Right lobe of liver (tissue), 4 donors: ENCODE measurements at regions not wholly inside any gene's neighbourhood (a gene's known extent, or its start where the extent isn't known, plus 50 kb on each side); places are given as distances from the start of the nearest gene placed in this dataset.

ENCODE experiments used
- POLR2A ChIP-seq: fragments of 450-650 bp; IDR thresholded peaks from one replicate; pipeline ENCODE4 v1.6.1; 2017; ENCODE audit warnings: antibody characterized with exemption, mild to moderate bottlenecking
- TF ChIP-seq, protein P1 (sequence below), 4 donors: fragments of 200-600 bp in 3 of 4; fragments of 450-650 bp in 1 of 4; IDR thresholded peaks; one replicate each; pipeline versions ENCODE4 v1.5.1 to v1.8.0; 2016 to 2022; ENCODE audit warnings: antibody characterized with exemption in 4 of 4, mild to moderate bottlenecking in 2 of 4
- donor health status: DM: no; HTN: no; CAD: no.
- donor health status: DM: no; HTN: no; CAD: no.
- donor health status: DM: no; HTN: yes; CAD: no.

DNA sequence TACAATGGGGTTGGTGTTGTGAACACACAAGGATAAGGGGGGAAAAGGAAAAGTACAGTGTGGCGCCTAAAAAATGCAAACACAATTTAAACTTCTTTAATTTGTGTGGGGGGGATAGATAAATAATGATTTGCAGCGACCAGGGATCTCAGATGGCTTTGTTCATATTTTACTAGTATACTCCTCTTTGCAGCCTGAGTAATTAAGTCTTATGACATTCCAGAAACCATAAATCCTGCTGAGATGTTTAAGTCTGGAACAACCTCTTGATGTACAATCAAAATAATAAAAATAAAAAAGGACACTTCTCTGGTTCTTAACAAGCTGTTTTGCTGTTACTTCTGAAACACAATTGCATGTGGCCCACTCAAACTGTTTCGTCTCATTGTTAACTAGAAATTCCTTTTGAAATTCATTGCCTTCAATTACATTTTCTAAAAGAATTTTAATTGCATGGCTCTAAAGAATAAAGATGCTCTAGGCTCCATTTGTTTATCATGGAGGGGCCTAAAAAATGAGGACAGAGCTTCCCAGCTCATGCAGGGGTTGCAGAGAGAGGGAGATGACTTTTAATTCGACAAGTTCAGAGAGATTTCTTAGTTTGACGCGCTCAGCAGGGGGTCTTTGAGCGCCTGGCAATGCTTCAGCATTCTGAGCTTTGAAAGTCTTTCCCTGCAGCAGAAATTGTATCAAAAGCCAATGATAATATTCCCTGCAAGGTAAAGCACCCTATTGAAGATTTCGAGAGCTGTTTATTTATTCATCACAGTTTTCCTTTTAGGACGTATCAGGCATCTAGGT lies 892.4 kb upstream of the TENM3 start:
- TF ChIP-seq, protein P1, sequence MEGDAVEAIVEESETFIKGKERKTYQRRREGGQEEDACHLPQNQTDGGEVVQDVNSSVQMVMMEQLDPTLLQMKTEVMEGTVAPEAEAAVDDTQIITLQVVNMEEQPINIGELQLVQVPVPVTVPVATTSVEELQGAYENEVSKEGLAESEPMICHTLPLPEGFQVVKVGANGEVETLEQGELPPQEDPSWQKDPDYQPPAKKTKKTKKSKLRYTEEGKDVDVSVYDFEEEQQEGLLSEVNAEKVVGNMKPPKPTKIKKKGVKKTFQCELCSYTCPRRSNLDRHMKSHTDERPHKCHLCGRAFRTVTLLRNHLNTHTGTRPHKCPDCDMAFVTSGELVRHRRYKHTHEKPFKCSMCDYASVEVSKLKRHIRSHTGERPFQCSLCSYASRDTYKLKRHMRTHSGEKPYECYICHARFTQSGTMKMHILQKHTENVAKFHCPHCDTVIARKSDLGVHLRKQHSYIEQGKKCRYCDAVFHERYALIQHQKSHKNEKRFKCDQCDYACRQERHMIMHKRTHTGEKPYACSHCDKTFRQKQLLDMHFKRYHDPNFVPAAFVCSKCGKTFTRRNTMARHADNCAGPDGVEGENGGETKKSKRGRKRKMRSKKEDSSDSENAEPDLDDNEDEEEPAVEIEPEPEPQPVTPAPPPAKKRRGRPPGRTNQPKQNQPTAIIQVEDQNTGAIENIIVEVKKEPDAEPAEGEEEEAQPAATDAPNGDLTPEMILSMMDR (IDR thresholded peaks at IDR 0.05) = no peak
- TF ChIP-seq POLR2A = no peak
